ENCODE measurements at regions not wholly inside any gene's neighbourhood (a gene's known extent, or its start where the extent isn't known, plus 50 kb on each side); places are given as distances from the start of the nearest gene placed in this dataset.

DNA sequence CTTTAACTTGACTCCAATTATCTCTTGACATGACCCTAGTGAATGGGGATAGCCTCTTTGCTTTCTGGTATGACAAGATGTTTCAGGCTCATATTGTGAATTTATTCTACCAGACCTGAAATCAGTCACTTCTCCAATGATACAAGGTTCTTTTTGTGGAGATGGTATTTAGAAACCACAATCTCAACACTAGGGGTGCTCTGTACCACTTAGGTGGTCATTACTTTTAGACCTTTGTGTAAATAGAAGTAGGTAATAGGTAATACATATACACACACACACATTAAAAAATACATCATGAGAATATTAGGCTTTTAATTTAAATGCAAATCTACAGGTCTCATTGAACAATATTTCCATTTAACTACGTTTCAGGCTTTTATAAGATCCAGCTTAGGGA, 199.0 kb upstream of the RHOBTB1 start:
- no peak for DNase-seq (ENCODE audit: low read depth)

DNA sequence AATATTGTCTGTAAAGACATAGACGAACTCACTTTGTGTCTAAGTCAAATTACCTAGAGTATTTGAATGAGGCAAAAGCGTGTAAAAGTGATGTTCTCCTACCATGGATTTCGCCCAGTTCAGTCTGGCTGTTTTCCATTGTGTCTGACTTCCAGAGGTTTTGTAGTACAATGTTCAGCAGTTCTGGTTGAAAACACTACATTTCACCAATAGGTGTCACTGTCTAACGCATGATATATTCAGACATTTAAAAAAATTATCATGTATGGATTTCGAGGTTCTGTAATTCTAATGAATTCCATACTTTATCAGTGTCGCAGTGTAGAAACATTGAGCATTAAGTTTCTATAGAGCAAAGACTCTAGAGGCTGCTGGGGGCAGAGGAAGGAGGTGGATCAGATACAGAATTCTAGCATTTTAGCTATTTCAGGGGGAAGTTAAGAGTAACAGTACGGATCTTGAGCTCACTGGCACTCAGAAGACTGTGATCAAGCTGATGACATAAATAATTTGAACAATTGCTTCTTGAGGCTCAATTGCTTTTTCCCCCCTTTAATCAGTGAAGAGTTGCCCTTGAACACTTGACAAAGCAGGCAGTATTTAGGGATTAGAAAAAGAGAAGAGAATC, 196.9 kb upstream of the RHOBTB1 start:
- DNase-seq (ENCODE audit: low read depth), result no peak

DNA sequence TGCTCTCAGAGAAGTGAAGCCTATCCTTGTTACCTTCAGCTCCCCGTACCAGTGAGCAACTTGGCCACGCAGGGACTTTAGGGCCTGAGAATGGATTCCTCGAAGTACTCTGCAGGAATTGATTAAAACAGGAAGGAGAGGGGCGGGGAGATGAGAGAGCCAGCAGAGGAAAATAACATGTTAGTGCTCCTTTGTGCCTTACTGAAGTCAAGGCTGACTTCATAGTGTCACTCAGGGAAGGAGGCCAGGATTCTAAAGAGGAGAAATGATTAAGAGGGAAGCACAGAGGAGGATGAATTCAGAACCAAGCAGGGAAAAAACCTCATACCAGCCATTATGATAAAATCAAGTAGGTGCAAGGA, 195.6 kb upstream of the RHOBTB1 start:
- DNase-seq (ENCODE audit: low read depth), result no peak

DNA sequence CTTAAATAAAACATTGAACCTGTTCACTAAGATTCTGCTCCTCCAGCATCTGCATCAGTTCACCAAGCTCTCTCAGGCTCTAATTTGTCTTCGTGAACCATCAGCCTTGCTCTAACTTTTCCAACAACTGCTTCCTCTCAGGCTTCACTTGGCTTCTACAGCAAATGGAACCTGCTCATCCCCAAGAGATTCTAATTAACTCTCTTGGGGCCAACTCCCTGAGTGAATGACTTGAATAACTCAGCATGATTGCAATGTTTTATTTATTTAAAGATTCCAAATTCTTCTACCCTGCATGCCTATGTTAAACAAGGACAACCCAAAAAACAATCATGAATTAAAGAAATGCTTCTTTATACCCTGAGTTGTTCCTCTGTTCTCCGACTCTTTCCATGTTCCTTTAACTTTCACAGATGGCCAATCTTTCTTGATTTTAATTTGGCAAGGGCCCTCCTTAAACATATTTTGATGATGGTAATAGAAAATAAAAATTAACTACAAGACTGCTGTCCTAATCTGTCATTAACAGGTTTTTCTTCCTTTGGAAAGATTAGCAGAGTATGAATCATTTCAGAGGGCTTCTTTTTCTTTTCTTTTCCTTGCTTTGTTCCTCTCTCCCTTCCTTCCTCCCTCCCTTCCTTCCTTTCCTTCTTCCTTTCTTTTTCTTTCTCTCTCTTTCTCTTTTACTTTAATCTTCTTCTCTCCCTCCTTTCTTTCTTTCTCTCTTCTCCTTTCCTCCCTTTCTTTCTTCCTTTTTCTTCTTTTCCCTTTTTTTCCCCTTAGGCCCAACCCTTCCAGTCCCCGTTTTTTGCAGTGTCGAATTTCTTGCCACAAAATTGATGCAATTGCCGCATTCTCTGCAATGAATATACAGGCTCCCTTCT, 195.0 kb upstream of the RHOBTB1 start:
- DNase-seq (ENCODE audit: low read depth), result no peak

DNA sequence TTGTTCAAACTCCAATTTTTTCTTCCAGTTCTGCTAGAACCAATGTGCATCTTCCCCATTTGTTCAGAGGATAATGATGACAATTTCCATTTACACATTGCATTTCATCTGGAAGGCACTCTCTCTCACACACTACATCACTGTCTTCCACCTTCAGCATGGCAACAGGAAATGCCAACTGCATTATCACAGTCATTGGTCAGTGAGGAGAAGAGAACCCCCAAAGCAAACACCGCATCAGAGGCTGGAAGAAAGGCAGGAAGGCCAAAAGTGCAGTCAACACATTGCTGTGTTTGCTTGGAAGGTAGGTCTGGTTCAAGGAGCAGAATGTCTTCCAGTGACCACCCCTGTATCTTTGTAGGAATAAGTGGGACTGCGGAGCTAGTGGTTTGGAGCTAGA, 192.2 kb upstream of the RHOBTB1 start:
- DNase-seq (ENCODE audit: low read depth), result no peak

DNA sequence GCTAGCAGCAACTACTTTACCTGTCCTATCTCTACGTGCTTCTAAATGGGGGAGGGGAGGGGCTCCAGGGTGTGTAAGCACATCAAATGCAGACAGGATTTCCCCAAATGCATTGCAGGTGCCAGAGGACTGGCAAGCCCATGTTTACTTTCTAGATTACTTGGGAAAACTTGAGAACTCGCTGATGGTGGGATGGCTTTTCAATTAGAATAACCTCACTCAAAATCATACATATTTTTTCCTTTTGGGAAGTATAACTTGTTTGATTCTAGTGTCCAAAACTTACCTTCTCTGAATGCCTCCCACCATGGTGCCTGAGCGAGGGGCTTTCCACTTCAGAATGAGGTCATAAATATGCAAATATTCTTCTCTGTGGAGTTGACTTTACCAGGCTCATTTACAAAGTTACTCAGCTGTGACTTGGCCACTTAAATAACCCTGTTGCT, 191.3 kb upstream of the RHOBTB1 start:
- DNase-seq (ENCODE audit: low read depth), result no peak

DNA sequence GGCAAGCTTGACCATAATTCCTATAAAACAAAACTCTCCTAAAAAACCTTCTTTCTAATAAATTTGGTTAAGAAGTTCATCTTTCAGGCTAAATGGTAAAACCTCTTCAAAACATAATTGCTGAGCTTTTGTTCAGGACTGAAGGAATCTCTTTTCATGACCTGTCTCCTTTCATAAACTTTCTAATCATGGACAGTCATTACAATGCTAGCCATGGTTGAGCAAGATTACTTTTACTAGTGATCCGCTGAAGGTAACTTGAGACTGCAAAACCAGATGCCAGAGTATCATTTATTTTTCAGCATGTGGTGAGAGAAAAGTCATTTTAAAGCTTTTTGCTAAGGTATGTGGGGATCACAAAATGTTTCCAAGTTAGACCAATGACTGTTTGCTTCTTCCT, 186.4 kb upstream of the RHOBTB1 start:
- no peak for DNase-seq (ENCODE audit: low read depth)

DNA sequence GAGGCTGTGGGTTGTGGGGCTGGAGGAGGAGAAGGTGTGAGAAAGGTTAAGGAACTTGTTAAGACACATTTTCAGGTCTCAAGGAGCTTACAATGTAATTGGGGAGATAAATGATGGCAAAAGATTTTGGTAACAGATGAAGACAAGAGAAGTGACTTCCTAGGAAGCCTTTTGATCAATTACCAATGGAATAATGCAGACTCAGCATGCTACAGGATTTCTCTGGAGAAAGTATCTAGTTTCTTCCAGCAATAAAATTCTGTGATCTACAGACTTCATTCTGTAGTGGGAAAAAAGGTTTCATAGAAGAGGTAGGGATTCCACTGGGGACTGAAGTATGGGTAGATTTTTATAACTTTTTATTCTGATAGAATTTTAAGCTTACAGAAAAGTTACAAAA, 184.2 kb upstream of the RHOBTB1 start:
- no peak for DNase-seq (ENCODE audit: low read depth)

DNA sequence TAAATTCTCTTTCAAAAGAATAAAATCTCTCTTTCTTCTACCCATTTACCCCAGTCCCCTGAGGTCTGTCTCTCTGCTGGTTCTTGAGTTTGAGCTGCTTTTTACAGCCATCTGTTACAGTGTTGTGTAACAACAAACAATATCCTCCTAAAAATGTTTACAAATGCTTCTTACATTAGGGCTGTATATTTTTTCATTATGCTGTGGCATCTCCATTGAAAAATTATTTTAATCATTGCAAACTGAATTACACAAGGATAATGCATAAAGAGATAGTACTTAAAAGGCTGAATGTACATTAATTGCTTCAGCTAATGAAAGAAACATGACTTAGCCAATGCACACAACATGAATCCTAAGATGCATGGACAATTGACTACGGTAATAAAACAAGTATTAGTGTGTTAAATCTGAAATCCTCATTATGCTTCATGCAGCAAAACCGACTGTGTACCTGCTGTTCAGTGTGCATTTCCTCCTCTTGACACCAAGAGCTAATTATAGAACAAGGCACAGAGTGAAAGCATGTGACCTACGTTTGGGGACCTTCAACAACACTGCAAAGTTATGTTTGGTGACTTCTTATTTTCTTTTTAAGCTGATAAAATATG, 181.7 kb upstream of the RHOBTB1 start:
- DNase-seq (ENCODE audit: low read depth), result no peak

DNA sequence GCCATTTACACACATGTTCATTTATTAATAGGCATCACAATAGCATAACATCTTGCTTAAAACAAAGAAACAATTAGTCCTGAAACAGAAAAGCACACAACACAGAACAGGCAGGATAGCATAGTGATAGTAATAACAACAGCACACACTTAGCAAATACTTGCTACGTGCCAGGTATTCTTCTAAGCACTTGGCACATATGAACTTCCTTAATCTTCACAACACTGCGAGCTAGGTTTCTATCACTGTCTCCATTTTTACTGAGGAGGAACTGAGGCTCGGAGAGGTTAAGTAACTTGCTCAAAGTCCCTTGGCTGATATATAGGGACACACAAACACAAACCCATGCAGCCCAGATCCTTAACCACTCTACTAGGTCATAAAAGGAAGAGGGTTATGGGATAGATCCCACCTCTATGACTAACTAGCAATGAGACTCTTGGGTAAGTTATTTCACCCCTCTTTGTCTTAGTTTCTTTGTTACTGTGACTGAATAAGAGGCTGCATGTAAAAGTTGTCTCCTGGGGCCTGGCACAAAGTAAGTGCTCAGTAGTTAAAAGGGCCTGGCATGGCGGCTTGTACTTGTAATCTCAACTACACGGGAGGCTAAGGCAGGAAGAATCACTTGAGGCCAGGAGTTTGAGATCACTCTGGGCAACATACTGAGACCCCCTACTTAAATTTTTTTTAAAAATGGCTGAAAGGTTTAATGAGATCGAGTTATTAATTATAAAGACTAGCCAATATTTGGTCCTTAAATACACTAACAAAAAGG, 181.0 kb upstream of the RHOBTB1 start:
- DNase-seq (ENCODE audit: low read depth), result no peak

DNA sequence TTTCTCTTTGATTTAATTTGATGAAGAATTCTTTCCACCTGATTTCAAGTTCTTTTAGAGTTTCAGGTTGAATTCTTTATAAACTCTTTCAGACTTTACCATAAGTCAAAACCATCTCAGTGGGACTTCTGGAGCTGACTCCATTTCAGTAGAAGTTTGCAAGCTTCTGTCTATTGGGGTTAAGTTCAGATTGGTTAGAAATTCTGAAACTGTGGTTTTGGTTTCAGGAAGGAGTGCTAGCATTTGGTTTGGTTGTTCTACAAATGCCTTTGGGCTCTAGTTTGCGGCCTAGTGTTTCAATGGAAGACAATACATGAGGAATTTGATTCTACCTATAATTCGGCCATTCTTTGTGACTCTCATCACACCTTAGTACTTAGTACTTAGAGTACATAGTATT, 176.8 kb upstream of the RHOBTB1 start:
- DNase-seq (ENCODE audit: low read depth), result no peak

DNA sequence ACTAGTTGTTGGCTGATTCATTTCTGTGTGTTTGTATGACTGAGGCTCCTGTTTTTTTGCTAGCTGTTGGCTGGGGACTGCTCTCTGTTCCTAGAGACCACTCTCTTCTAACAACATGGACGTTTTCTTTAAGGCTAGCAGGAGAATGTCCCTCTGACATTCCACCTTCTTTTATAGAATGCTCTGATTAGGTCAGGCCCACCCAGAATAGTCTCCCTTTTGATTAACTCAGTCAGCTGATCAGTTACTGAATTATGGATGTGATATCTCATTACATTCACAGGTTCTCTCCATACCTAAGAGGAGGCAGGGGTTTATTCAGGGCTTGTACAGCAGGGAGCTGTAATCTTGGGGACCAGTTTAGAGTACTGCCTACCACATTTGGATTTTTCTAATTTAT, 175.6 kb upstream of the RHOBTB1 start:
- DNase-seq (ENCODE audit: low read depth), result no peak

DNA sequence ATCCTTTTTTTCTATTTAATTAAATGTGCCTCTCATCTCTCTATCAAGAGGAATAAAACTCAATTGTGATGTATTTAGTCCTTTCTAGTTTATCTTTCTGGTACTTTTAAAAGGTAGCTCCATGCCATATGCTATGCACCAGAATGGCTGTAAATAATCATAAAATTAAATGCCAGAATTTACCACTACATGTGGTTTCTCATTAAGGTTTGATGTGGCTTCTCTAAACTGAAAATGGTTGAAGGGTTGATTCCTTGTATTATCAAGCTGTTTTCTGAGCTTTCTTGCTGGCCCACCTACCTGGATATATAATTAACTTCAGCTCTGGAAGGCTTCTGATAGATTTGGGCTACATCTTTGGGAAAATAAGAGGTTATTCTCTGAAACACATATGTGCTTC, 171.9 kb upstream of the RHOBTB1 start:
- no peak for DNase-seq (ENCODE audit: low read depth)

DNA sequence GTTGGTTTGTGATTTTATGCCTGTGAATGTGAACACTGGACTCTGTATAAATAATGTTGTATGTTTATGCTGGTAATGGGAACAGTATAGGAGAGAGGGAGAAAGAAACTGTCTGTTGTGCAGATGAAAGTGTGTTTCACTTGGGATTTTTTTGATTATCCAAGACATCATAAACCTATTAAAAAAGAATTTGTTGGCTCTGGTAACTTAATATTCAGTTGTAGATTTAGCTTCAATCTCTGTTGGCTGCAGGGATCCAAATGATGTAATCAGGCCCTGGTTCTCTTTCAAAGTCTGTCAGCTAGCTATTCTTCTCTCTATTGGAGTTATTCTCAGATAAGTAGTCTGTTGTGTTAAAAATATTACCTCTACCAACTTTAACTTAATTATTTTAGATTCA, 168.8 kb upstream of the RHOBTB1 start:
- DNase-seq (ENCODE audit: low read depth), result no peak

DNA sequence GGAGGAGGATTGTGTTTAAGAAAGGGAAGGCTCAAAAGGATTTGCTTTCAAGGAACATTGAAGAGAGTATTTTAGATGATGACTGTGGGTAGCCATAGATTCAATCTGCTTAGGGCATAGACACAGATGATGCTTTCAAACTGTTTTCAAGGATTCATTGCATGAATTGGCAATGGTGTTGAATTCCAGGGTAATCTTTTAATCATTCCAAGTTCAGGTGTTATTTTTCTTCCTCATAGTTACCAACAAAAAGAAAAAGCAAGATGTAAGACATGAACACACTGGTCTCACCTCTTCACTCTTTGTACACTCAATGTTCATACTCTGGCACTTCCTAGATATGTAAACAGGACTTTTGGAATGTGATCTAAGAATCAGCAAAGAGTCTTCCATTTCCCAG, 167.0 kb upstream of the RHOBTB1 start:
- no peak for DNase-seq (ENCODE audit: low read depth)

DNA sequence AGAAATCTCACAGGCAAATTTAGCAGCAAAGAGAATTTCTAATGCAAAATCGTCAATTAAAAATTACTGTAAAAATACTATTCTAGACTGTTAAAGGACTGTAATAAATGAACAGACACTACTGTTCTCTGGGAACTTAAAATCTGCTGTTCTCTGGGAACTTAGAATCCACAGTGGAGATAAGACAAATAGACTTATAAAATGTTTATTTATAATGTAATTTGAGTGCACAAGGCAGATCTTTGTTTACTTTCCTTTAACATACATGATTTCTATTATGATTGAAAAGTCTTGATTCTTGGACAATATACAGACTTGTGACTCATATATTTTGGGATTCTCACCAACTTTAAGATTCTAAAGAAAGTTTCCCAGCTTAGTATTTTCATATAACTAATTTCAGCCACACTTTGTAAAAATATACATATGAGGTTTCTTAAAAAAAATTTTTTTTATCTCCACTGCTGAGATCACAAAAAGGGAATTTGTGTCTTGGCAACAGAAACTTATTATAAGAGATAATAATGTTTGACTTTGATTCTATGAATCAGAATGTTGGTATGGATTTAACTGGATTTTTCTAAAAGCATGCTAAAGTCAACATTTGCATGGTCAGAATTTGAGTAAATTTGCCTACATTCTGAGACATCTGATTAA, 166.3 kb upstream of the RHOBTB1 start:
- no peak for DNase-seq (ENCODE audit: low read depth)

DNA sequence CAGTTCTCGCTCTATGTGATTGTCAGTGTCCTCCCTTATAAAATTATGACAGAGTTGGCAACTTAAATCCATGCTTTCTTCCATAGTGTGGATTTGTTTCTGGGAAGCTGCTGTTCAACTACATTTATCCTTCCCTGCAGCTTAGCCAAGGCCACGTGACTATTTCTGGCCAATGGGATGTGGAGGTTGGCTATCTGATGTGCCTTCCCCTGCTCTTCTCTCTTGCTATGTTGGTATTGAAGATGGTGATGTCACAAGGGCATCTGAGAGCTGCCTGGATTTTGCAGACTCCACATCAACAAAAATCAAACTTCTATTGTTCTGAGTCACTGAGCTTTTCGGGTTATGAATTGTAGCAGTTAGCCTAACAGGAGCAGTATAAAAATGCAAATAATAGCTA, 164.9 kb upstream of the RHOBTB1 start:
- DNase-seq (ENCODE audit: low read depth), result no peak

DNA sequence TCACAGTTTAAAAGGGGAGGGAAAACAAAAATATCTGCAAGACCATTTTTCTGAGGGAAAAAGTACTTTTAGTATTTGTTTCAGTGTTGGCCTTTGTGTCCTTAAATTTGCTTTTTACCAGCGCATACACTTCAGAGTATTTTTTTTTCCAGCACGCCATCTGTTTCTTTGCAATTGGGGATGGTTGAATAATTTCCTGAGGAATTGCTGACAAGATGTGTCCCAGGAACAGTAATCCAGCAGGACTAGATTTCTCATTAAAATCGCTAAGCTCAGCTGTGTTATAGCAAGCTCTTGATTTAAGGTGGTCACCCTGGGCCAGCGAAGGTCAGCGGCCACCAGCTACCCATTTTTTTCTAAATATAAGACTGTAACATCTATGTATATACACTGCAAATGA, 156.9 kb upstream of the RHOBTB1 start:
- no peak for DNase-seq (ENCODE audit: low read depth)

DNA sequence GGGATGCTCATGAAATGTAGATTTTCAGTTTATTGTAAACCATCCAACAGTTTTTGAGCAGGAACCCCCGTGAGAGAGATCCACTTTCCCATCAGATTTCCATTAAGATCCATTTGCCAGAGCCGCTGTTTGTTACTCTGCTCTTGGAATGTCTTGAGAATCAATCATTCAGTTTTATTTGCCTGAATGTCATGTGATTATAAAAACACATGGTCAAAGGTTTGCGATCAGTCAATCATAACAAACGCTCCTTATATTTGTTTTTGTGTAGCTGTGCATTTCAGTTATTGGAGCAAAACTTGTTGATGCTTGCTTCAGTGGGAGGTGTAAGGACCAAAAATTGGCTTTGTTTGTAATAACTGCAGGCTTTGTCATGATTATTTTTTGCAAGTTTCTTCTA, 155.8 kb upstream of the RHOBTB1 start:
- DNase-seq (ENCODE audit: low read depth), result no peak

DNA sequence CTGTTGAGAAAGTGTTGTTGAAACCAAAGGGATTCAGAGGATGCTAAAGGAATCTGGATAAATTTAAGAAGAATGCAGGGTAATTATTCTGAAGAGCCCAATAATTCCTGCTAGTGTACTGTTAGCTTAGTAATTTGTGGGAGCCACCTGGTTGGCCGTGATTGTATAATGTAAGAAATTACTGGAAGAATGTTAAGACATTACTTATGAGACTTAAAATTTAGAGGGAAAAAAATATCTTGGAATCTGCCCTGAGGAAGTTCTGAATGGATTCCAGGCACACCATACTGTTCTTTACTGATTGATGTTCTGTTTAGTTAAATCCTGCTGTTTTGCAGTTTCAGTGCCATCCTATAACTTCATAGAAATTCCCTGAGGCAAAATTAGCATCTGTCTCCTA, 155.0 kb upstream of the RHOBTB1 start:
- no peak for DNase-seq (ENCODE audit: low read depth)

DNA sequence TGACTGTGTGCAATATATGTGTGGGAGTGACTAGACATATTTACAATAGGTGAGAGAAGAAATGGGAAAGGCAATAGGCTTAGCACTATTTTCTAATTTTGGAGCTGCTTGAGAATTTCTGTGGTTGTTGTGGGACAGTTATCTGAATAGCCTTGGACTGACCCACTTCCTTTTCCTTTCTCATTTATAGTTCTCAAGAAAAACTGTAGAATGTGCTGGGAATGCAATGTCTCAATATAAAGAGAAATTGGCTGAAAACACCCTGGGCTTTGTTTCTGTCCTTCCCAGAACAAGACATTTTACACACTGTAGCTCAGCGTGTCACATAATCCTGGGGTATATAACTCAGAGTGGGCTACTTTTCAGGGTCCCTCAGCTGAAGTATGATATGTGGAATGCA, 153.0 kb upstream of the RHOBTB1 start:
- no peak for DNase-seq (ENCODE audit: low read depth)

DNA sequence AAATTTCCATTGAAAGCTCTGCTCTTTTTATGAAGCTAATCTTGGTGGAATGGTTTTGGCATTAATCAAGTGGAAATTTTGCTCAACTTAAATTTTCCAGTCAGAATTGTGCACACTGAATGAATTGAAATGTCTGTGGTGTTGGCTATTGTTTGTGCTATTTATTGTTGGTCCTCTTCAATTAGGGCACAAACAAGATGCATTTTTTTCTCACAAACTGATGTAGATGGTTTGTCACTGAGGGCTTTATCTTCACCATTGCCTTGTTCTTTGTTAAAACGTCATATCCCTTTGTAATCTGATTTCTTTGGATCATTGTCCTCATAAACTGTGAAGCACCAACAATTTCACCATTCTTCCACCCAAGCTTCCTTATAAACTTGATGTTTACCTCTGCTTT, 152.1 kb upstream of the RHOBTB1 start:
- no peak for DNase-seq (ENCODE audit: low read depth)

All from GM04503 (cell line).